ENCODE measurements at regions not wholly inside any gene's neighbourhood (a gene's known extent, or its start where the extent isn't known, plus 50 kb on each side); places are given as distances from the start of the nearest gene placed in this dataset.
A peak's percentile ranks its signal among the peaks of the same experiment; 100 is the strongest.
"Not testable (repeated sequence)": the region's sequence is repeated elsewhere in the genome, so short reads cannot be mapped to it uniquely, and the experiment has no call there.

DNA sequence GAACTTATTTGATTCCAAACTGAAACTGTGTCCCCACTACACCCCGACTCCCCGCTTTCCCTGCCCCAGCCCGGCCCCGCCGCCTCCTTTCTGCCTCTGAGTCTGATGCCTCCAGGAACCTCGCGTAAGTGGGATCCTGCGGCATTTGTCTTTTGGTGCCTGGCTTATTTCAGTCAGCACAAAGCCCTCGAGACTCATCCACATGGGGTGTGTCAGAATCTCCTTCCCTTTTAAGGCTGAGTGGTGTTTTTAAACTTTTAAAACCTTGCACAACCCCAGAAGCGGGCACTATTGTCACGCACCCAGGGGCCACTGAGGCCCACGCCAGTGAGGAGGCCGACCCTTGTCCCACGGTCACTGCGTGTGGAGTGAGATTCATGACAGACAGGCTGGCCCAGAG, 206.9 kb downstream of the NPIPB11 start:
- not testable (repeated sequence) for DNase-seq (ENCODE audit: low read depth)

DNA sequence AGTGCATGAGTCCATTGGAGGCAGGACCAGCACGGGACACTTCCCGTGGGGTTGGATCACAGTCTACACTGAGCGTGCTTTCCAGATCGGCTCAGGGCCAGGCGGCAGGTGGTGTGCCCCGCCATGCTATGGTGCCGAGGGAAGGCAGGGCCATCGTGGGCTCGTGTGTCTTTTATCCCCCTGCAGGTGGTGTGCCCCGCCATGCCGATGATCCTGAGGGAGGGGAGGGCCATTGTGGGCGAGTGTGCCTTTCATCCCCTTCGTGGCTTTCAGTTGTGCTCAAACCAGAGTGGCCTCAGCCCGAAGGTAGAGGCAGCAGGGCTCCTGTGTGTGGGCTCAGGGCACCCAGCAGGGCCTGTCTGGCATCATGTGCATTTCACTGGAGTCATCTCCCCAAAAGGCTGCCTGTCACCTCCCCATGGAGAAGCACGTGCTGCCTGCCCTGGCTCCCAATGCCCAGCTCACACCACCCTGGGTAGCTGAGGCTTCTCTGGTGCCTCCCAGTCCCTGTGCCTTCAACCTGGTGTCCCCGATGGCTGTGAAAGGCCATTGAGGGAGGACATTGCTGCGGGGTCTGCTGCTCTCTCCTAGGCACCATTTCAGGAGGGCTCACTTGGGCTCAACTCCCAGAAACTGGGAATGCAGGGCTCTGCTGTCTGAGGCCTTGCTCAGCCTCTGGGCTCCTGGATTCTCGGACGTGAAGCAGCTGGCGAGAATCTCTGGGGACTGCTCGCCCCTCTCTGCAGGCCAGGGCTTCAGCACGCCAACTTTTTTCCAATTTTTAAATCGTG, 207.6 kb downstream of the NPIPB11 start:
- no peak for DNase-seq (ENCODE audit: low read depth)

DNA sequence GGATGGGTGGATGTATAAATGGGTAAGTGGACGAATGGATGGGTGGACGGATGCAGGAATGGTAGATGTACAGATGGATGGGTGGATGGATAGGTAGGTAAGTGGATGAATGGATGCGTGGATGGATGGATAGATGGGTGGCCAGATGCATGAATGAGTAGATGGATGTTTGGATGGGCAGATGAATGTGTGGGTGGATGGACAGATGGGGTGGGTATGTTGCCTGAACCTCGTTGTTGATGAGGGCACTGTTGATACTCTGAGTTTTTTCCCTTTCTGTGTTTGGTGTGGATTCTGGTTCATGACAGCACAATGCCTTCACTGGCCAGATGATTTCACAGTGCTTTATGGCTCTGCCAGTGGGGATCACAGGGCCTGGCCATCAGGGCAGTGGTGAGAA, 208.3 kb downstream of the NPIPB11 start:
- no peak for DNase-seq (ENCODE audit: low read depth)

DNA sequence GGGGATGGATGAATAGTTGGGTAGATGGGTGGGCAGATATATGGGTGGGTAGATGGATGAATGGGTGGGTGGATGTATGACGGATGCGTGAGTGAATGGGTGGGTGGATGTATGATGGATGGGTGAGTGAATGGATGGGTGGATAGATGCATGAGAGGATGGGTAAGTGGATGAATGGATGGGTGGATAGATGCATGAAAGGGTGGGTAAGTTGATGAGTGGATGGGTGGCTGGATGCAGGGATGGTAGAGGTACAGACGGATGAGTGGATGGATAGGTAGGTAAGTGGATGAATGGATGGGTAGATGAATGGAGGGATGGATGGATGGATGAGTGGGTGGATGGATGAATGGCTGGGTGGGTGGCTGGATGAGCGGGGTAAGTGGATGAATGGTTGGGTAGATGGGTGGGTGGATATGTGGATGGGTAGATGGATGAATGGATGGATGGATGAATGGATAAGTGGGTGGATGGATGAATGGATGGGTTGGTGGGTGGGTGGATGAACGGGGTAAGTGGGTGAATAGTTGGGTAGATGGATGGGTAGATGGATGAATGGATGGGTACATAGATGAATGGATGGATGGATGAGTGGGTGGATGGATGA, 208.9 kb downstream of the NPIPB11 start:
- DNase-seq (ENCODE audit: low read depth) = not testable (repeated sequence)

DNA sequence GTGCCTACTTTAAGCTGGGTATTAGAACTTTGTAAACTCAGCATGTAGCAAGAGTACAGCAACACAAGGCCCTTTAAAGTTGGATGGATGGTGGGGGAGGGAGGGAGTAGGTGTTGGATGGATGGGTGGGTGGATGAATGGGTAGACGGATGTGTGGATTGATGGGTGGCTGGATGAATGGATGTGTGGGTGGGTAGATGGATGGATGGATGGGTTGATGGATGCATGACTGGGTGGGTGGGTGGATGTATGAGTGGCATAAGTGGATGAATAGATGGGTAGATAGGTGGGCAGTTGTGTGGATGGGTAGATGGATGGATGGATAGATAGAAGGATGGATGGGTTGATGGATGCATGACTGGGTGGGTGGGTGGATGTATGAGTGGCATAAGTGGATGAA, 209.8 kb downstream of the NPIPB11 start:
- DNase-seq (ENCODE audit: low read depth) = not testable (repeated sequence)

DNA sequence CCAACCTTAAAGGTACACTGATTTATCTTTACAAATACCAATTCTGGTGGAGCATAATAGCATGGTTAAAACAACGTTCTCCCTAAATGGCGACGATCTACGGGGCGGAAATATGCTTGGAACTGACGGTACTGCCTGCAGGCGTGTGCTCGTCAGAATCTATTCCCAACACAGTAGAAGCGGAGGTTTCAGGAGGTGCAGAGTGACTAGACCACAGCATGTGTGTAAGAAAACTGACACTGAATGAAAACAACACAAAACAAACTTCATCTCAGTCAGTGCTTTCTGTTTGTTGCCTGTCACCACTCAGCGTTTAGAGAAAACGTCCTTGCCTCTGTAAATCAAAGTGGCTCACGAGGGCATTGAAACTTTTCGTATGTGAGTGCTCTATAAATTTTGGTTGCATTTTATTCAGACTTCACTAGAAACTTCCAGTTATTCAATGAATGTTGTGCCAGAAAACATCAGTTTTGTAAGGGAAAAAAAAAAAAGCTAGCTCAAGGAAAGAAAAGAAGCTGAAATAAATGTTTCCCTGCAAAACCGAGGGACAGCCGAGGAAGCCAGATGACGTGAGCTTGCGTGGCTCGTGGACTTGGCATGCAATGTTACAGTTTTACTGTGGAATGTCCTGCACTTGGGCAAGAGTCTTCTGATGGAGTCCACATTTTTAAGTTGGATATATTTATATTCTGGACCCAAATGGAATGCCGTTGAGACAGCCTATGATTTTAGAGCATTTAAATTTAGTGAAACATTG, 210.4 kb downstream of the LAT start:
- not testable (repeated sequence) for DNase-seq (ENCODE audit: low read depth)

DNA sequence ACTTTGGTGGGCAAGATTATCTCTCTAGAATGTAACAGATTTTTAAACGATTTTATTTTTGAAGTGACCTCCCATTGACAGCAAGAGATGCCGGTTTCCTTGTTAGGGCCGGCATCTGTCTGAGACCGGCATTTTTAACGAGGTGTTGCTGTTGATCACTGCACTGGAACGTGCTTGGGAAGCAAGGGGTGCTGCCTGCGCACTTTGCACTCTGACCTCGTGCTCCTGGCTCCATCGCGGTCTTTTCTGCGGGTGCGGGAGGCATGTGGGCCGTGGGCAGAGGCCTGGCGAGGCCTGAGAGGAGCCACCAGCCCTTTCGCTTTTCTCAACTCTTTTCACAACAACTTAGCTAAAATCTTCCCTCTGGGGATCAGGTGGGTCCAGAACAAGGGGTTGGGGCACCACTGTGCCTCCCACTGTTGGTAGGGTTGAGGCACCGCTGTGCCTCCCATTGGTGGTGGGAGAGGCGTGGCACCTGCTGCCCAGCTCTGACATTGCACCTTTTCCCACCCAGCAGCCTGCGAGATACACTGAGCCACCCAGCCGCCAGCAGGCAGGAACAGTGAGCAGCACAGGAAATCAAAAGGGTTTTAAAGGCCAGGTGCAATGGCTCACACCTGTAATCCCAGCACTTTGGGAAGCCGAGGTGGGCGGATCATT, 209.5 kb downstream of the LAT start:
- DNase-seq (ENCODE audit: low read depth) = not testable (repeated sequence)

DNA sequence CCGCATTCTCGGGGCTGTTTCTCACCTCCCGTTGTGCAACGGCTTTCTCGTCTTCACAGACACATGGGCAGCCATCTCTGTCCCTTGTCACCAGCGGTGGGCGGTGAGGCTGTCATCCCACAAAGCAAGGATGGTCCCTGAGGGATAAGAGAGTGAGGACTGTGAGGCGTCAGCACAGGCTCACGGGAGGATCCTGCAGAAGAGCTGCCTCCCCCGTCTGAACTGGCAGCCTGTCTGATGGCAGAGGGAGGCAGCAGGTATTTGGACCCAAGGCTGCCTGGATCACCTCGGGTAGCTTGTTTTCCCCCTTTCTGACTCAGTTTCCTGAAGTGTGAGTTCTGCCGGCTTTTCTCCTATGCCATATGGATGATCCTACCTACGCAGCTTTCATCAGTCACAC, 208.8 kb downstream of the LAT start:
- DNase-seq (ENCODE audit: low read depth) = not testable (repeated sequence)

DNA sequence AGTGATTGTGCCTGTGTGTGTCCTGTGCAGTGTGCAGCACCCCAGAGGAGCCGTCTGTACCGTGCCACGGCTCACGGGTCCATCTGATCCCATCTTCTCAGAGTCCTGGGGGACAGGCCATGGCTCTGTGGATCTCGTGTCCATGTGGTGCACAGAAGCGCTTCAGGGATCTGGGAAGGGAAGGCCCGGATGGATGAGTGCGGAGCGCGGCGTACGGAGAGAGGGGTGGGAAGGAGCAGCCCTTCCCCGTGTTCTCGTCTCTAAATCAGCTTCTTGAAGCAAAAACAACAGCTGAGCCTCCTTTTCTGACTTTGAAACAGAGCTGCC, 208.4 kb downstream of the LAT start:
- DNase-seq (ENCODE audit: low read depth) = not testable (repeated sequence)

DNA sequence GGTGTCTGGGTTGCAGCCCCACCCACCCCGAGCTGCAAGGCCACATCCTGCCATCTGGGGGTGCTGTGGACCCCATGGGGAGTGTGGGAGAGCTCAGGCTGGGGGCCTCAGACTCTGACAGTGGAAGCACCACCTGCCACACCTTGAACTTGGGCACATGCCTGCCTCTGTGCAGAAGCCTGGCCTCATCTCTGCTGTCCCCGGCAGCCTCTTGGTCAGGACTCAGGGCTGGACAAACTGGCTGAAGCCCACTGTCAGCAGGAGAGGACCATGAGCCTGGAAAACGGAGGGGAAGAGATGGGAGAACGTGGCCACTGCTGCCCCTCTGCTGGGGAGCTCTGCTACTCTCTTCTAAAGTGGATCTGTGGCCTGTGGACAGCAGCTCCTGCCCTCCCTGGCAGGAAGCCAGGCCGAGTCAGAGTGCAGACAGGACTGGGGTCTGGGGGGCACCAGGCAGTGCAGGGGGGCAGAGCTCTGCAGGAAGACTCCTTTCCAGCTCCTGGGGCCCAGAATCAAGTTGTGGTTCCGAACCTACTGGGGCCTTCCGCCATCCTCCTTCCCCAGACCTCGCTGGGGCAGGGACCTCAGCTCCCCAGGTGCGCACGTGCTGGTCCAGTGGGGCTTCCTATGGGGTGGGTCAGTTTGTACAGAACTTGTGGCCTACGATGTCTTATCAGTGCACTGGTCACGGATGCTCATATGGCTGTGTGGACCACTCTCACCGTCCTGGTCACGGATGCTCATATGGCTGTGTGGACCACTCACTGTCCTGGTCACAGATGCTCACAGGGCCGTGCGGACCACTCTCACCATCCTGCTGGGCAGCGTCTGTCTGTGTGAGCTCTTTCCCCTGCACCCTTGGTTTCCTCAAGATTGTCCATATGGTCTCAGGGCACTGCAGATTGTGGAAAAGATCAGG, 207.7 kb downstream of the LAT start:
- DNase-seq (ENCODE audit: low read depth) = no peak

DNA sequence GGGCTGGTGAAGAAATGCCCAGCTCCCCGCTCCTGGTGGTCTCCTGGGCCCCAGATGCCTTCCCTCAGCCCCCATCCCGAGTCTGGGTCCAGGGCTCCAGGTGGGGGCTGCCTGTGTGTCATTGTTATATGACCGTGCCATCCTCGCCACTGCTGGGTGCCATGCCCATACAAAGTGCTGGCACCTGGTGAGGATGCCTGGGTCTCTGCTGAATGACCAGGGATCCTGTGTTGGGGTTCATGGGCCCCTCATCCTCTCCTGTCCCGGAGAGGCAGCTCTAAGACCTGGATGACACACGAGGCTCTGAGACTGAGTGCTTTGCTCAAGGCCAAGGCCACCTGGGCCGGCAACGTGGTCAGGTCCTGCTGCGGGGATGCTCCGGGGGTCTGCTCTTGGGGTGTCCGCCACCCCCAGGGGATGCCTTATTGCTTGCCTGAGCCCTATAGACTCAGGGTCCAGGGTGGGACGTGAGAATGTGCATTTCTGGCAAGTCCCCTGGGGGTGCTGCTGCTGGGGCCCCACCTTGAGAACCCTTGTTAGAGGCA, 206.9 kb downstream of the LAT start:
- not testable (repeated sequence) for DNase-seq (ENCODE audit: low read depth)

DNA sequence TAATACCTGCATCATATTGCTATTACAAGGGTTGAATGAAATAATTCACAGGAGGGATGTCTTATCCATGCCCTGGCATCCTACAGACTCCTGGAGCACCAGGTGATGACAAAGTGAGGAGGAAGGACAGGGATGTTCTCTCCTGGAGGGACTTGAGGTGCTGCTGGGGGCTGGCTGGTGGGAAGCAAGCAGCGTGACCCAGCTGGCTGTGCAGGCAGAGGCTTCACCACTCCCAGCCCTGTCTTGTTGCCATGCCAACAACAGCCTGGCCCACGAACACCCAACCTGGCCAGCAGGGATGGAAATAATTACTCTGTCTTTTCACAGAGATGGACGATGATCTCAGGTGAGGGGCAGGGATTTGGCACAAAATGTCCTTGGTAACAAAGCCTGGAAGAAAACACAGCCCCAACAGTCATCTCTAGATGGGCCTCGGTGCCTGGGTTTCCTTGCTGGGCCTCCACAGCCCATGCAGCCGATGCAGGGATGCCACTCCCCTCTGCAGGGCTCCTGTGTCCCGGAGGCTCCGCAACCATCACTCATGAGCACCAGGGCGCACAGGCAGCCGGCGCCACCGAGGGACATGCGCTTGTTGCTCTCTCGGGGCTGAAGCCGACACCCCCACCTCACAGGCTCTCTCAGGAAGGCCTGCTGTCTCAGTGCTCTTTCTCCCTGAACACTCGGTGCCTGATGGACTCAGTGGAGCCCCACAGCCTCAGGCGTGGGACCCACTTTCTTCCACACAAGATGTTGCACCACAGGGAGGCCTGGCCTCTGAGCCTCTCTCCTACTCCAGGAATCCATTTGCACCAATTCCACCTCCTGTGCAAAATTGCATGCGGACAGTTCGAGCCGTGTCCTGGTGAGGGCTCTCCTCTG, 205.9 kb downstream of the LAT start:
- not testable (repeated sequence) for DNase-seq (ENCODE audit: low read depth)

DNA sequence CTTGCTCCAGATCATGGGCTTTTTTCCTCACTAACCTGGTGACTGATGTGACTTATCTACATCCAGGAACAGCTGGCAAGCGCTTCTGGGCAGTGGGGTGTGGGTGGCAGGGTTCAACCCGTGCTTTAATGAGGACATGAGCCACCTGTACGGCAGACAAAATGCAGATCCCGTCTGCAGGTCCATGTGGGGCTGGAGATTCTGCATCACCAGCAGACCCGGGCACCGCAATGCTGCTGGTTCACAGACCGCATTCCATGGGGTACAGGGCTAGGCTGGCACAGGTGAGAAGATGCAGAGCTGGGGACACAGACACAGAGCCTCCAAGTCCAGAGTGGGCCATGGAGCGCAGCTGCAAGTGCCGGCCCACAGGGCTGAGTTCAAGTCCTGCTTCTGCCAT, 204.0 kb downstream of the LAT start:
- DNase-seq (ENCODE audit: low read depth) = not testable (repeated sequence)

DNA sequence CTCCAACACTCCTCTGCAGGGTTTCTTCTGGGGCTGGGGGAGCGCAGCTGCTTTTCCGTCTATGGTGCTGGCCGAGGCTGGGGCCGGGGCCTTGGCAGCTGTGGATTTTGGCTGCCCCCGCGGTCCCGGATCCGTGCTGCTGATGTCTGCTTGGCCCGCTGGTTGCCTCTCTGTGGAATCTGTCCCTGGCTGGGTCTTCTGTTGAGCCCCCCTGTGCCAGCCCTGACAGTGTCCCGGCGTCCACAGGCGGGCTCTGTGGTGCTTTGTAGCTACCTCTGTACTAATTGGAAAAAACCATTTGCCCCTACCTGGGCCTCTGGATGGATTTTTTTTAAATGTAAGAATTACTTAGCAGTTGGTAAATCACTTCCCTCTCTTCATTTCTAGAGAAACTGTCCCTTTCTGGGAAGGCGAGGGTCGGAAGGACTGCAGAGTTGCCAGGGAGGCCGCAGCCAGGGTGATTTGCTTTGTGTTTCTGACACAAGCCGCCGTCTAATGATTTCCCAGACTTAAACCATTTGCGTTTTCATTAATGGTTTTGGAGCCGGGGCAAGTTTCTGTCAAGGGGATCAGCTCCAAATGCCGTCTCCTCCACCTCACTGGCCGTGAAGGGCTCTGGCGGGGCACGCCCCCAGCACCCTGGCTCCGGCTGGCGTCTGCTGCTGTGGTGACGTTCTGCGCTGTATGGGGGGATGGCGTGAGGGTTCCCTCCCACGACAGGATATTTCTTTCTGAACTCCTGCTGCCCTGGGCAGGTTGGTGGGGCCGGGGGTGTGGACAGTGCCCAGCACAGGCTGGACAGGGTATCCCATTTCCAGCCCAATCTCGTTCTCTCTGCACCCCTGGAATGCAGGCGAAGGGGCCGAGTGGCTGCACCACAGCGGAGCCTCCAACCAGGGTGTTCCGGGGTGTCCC, 201.7 kb downstream of the LAT start:
- DNase-seq (ENCODE audit: low read depth) = not testable (repeated sequence)

DNA sequence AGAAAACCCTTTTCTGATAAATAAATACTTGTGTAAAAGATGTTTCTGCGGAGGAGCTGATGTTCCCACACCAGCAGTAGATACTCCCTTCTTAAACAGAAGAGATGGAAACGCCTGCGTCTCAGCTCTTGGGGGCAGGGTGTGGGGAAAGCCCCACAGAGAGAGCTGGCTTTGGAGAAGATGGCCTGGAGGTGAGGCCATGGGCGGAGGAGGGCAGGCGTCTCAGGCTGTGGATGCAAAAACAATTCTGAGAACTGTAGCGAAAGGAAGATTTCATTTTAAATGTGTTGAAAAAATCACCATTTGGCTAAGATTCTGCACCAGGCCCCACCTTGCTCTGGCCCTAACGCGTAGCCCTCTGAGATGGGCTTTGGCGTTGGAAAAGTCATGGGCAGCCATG, 201.0 kb downstream of the LAT start:
- DNase-seq (ENCODE audit: low read depth) = not testable (repeated sequence)

DNA sequence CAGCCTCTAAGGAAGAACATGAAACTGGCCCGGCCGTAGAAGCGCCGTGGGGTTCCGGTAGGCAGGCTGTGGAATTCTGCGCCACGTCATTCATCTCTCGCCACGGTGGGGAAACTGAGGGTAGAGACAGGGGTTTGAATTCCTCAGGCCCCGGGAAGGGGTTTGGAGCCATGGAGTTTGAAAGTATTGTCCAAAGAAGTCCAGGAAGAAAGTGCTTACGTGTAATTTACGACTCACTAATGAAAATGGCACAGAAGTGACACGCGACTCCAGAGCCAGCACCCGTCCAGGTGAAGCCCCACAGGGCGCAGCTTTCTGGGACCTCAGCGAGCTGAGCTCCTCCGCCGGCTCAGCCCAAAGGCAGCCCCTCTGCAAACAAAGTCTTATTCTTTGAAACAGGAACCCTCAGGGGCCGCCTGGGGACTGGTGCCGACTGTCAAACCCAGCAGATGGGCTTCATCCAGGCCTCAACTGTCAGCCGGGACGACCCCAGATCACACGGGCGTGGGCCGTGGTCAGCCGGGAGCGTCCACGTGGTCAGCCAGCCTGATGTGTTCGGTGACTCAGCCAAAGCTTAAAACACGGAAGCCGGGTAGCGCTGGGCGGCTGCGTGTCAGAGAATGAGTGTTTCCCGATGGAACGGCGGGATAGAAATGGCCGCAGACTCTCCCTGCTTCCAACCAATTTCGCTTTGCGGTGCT, 200.0 kb downstream of the LAT start:
- DNase-seq (ENCODE audit: low read depth) = peak; percentile 26

DNA sequence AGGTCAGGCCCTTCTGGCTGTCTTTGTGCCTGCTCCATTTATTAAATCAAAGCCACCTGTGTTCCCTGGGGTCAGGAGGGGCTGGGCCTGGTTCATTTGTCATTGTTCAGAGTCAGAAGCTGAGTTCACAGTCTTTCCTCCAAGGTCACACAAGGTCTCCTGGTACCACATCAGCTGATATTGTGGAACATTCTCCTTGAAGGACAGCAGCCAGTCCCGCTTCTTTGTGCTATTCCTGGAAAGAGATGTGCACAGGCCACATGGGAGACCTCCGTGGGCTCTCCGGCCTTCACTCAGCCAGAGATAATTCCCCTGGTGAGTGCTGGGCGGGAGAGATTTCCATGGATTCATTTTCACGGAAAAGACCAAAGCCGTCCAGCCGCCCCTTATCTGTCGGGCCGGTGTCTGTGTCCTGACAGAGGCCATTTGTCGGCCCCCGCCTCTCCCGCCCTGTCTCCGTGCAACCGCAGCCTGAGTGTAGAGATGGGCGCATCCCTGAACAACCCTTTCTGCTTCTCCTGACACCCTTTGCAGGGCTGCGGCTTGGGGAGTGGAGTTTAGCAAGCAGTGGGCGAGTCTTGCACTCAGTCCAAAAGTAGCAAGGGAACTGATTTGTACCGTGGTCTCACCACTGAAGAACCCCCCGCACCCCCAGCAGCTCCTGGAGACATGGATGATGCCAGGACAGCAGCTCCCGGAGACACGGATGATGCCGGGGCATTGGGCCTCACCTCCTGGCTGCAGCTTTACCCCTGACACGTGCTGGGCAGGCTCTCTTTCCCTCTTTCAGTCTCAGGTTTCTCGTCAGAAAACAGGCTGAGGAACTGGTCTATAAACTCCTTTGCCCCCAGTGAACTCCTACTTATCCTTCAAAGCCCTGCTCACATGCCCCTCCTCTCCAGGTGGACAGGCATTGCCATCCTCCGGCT, 198.4 kb downstream of the LAT start:
- not testable (repeated sequence) for DNase-seq (ENCODE audit: low read depth)

Data from renal cortical epithelial cell (primary cell).